ENCODE measurements at regions not wholly inside any gene's neighbourhood (a gene's known extent, or its start where the extent isn't known, plus 50 kb on each side); places are given as distances from the start of the nearest gene placed in this dataset.

- DNase-seq (ENCODE audit: low spot score in 2 of 2, unreplicated experiment in 2 of 2), result no peak
- H3K4me3 Mint-ChIP-seq, result no peak overlapping the region
- peaks cover 13% of the 10 kb centered on the region for H3K4me1 Mint-ChIP-seq
- H3K27me3 Mint-ChIP-seq (ENCODE audit: low read depth), result no peaks in the 10 kb centered on the region
- no peak overlapping the region for H3K27ac Mint-ChIP-seq
- H3K9me3 Mint-ChIP-seq, result peaks cover 14% of the 10 kb centered on the region
- TF ChIP-seq CTCF (IDR thresholded peaks at IDR 0.05; ENCODE audit: unreplicated experiment), result no peak
- H3K36me3 Mint-ChIP-seq, result no peaks in the 10 kb centered on the region
These were observed 572.5 kb upstream of the SLC10A2 start for GRCh38 chr13:103638706-103639105.

GRCh38 chr13:103634066-103634465, 567.8 kb upstream of the SLC10A2 start:
- peaks cover 12% of the 10 kb centered on the region for H3K9me3 Mint-ChIP-seq
- no peak overlapping the region for H3K27ac Mint-ChIP-seq
- no peaks in the 10 kb centered on the region for H3K27me3 Mint-ChIP-seq (ENCODE audit: low read depth)
- no peaks in the 10 kb centered on the region for H3K36me3 Mint-ChIP-seq
- TF ChIP-seq CTCF (IDR thresholded peaks at IDR 0.05; ENCODE audit: unreplicated experiment), result no peak
- DNase-seq (ENCODE audit: low spot score in 2 of 2, unreplicated experiment in 2 of 2), result no peak
- H3K4me3 Mint-ChIP-seq, result no peak overlapping the region
- H3K4me1 Mint-ChIP-seq, result peaks cover 8% of the 10 kb centered on the region

- no peaks in the 10 kb centered on the region for H3K4me1 Mint-ChIP-seq
- no peak overlapping the region for H3K27ac Mint-ChIP-seq
- no peak for TF ChIP-seq CTCF (IDR thresholded peaks at IDR 0.05; ENCODE audit: unreplicated experiment)
- H3K36me3 Mint-ChIP-seq, result no peaks in the 10 kb centered on the region
- no peaks in the 10 kb centered on the region for H3K27me3 Mint-ChIP-seq (ENCODE audit: low read depth)
- no peak overlapping the region for H3K4me3 Mint-ChIP-seq
- no peaks in the 10 kb centered on the region for H3K9me3 Mint-ChIP-seq
- DNase-seq (ENCODE audit: low spot score in 2 of 2, unreplicated experiment in 2 of 2), result no peak
These were observed 559.0 kb upstream of the SLC10A2 start for GRCh38 chr13:103625194-103625593.

GRCh38 chr13:103618151-103618550, 551.9 kb upstream of the SLC10A2 start:
- Mint-ChIP-seq H3K36me3 (no peaks in the 10 kb centered on the region), H3K9me3 (peaks cover 3% of the 10 kb centered on the region), H3K4me3 (no peak overlapping the region), H3K27me3 (ENCODE audit: low read depth) (no peaks in the 10 kb centered on the region), H3K4me1 (peaks cover 3% of the 10 kb centered on the region), H3K27ac (no peak overlapping the region)
- DNase-seq (ENCODE audit: low spot score in 2 of 2, unreplicated experiment in 2 of 2), result no peak
- TF ChIP-seq CTCF (IDR thresholded peaks at IDR 0.05; ENCODE audit: unreplicated experiment), result no peak

GRCh38 chr13:103615771-103616170, 549.6 kb upstream of the SLC10A2 start:
- TF ChIP-seq CTCF (IDR thresholded peaks at IDR 0.05; ENCODE audit: unreplicated experiment), result no peak
- H3K27me3 Mint-ChIP-seq (ENCODE audit: low read depth), result no peaks in the 10 kb centered on the region
- peaks cover 3% of the 10 kb centered on the region for H3K4me1 Mint-ChIP-seq
- H3K36me3 Mint-ChIP-seq, result no peaks in the 10 kb centered on the region
- DNase-seq (ENCODE audit: low spot score in 2 of 2, unreplicated experiment in 2 of 2), result no peak
- H3K27ac Mint-ChIP-seq, result no peak overlapping the region
- peaks cover 3% of the 10 kb centered on the region for H3K9me3 Mint-ChIP-seq
- H3K4me3 Mint-ChIP-seq, result no peak overlapping the region

- Mint-ChIP-seq H3K4me3 (no peak overlapping the region), H3K36me3 (no peaks in the 10 kb centered on the region), H3K27me3 (ENCODE audit: low read depth) (no peaks in the 10 kb centered on the region), H3K9me3 (peaks cover 3% of the 10 kb centered on the region), H3K4me1 (peaks cover 3% of the 10 kb centered on the region), H3K27ac (no peak overlapping the region)
- DNase-seq (ENCODE audit: low spot score in 2 of 2, unreplicated experiment in 2 of 2), result no peak
- TF ChIP-seq CTCF (IDR thresholded peaks at IDR 0.05; ENCODE audit: unreplicated experiment), result no peak
These were observed 548.5 kb upstream of the SLC10A2 start for GRCh38 chr13:103614761-103615160.
